DND-41 (cell line): ENCODE measurements at regions not wholly inside any gene's neighbourhood (a gene's known extent, or its start where the extent isn't known, plus 50 kb on each side); places are given as distances from the start of the nearest gene placed in this dataset.

Experiments
- ATAC-seq: fragments of 200-7000 bp; cut with Tn5 transposase; 3 replicates; pipeline ENCODE4 v1.9.1; 2021; ENCODE audit warnings: low read depth; ENCODE audit not compliant: insufficient read depth
- DNase-seq: peaks from one replicate; pipeline ENCODE4 v3.0.0-alpha.2; 2020
- H2AFZ ChIP-seq: 2 replicates; pipeline ENCODE4 v1.6.0; 2012; ENCODE audit warnings: low read depth, low read length
- H3K27ac ChIP-seq: 2 replicates; pipeline ENCODE4 v1.5.1; 2012; ENCODE audit warnings: low read length, inconsistent platforms
- H3K27me3 ChIP-seq: fragments of 200-600 bp; sonication (generic); 2 replicates; pipeline ENCODE4 v1.6.0; 2012; ENCODE audit warnings: low read length, mild to moderate bottlenecking, inconsistent platforms; ENCODE audit not compliant: insufficient read depth, poor library complexity
- H3K36me3 ChIP-seq: 2 replicates; pipeline ENCODE4 v1.5.1; 2012; ENCODE audit warnings: low read length, inconsistent platforms; ENCODE audit not compliant: insufficient read depth
- H3K4me1 ChIP-seq: 2 replicates; pipeline ENCODE4 v1.5.1; 2012; ENCODE audit warnings: mild to moderate bottlenecking, low read length; ENCODE audit not compliant: insufficient read depth
- H3K4me2 ChIP-seq: 2 replicates; pipeline ENCODE4 v1.6.0; 2012; ENCODE audit warnings: mild to moderate bottlenecking, moderate library complexity, low read length, inconsistent platforms; ENCODE audit not compliant: insufficient read depth
- H3K4me3 ChIP-seq, 2 experiments: fragments of 200-600 bp in 1 of 2; shearing (Covaris generic) in 1 of 2; 2 replicates each; pipeline ENCODE4 v1.5.1; 2012 to 2016; ENCODE audit warnings: inconsistent platforms in 2 of 2, low read length in 2 of 2, mild to moderate bottlenecking in 2 of 2, low read depth in 1 of 2, moderate library complexity in 1 of 2
- H3K79me2 ChIP-seq: 2 replicates; pipeline ENCODE4 v1.6.0; 2012; ENCODE audit warnings: low read length, inconsistent platforms; ENCODE audit not compliant: insufficient read depth
- H3K9ac ChIP-seq: 2 replicates; pipeline ENCODE4 v1.6.0; 2012; ENCODE audit warnings: low read depth, mild to moderate bottlenecking, inconsistent platforms, low read length, moderate library complexity
- H3K9me3 ChIP-seq: 2 replicates; pipeline ENCODE4 v1.5.1; 2012; ENCODE audit warnings: low read length, moderate library complexity, mild to moderate bottlenecking, inconsistent platforms; ENCODE audit not compliant: insufficient read depth, severe bottlenecking
- H4K20me1 ChIP-seq: 2 replicates; pipeline ENCODE4 v1.6.0; 2012; ENCODE audit warnings: low read length; ENCODE audit not compliant: insufficient read depth
- EZH2 ChIP-seq: IDR thresholded peaks from 3 replicates; pipeline ENCODE4 v1.6.1; 2012; ENCODE audit warnings: borderline replicate concordance, low read depth, mild to moderate bottlenecking, moderate library complexity, low read length, inconsistent platforms; ENCODE audit not compliant: severe bottlenecking
- TF ChIP-seq, protein P1 (sequence below): IDR thresholded peaks from 2 replicates; pipeline ENCODE4 v1.5.1; 2012; ENCODE audit warnings: borderline replicate concordance, low read length, moderate library complexity, mild to moderate bottlenecking; ENCODE audit not compliant: poor library complexity, severe bottlenecking; ENCODE audit errors: extremely low read depth

DNA sequence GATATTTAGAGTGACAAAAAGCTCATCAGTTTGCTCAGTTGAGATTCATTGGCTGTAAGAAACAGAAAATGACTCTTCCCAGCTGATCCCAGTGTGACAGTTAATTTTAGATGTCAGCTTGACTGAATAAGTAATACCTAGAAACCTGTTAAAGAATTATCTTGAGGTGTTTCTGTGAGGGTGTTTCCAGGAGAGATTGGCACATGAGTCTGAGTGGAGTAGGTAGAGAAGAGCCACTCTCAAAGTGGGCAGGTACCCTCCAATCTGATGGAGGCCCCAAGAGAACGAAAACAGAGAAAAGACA is 200.8 kb upstream of the BTBD3 start:
- Histone ChIP-seq H3K4me2 (no peak overlapping the region), H3K27ac (no peak overlapping the region)

DNA sequence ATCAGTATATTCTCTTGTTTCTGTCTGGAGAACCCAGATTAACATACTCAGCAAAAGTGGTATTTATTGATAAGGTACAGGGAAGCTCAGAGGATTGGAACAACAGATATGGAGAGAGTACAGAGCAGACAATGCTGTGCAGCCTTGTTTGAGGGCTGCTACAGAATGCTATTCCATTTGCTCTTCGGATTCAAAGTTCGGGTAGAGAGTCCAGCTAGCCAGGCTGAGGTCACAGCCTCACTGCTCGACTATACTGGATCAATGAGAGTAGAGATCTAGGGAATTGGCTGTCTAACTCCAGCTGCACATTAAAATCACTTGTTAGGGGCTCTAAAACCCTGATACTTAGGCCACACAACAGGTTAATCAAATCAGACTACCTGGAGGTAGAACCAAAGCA is 200.1 kb upstream of the BTBD3 start:
- no peak for ATAC-seq
- no peaks in the 10 kb centered on the region for H3K27me3 ChIP-seq
- H3K79me2 ChIP-seq, result no peaks in the 10 kb centered on the region
- no peak for DNase-seq
- no peak overlapping the region for H3K4me3 ChIP-seq
- H3K27ac ChIP-seq, result no peak overlapping the region
- no peaks in the 10 kb centered on the region for H3K36me3 ChIP-seq
- TF ChIP-seq, protein P1, sequence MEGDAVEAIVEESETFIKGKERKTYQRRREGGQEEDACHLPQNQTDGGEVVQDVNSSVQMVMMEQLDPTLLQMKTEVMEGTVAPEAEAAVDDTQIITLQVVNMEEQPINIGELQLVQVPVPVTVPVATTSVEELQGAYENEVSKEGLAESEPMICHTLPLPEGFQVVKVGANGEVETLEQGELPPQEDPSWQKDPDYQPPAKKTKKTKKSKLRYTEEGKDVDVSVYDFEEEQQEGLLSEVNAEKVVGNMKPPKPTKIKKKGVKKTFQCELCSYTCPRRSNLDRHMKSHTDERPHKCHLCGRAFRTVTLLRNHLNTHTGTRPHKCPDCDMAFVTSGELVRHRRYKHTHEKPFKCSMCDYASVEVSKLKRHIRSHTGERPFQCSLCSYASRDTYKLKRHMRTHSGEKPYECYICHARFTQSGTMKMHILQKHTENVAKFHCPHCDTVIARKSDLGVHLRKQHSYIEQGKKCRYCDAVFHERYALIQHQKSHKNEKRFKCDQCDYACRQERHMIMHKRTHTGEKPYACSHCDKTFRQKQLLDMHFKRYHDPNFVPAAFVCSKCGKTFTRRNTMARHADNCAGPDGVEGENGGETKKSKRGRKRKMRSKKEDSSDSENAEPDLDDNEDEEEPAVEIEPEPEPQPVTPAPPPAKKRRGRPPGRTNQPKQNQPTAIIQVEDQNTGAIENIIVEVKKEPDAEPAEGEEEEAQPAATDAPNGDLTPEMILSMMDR, result no peak
- TF ChIP-seq EZH2, result no peak
- no peaks in the 10 kb centered on the region for H3K9me3 ChIP-seq
- H4K20me1 ChIP-seq, result no peaks in the 10 kb centered on the region
- no peak overlapping the region for H3K9ac ChIP-seq
- H2AFZ ChIP-seq, result no peak overlapping the region
- H3K4me2 ChIP-seq, result no peak overlapping the region
- H3K4me1 ChIP-seq, result no peaks in the 10 kb centered on the region

More for the DNA sequence above, 200.8 kb upstream of the BTBD3 start:
- Histone ChIP-seq H3K9me3 (no peaks in the 10 kb centered on the region), H3K9ac (no peak overlapping the region), H2AFZ (no peak overlapping the region), H4K20me1 (no peaks in the 10 kb centered on the region), H3K27me3 (peaks cover 2% of the 10 kb centered on the region), H3K79me2 (no peaks in the 10 kb centered on the region), H3K4me1 (no peaks in the 10 kb centered on the region), H3K36me3 (no peaks in the 10 kb centered on the region), H3K4me3 (no peak overlapping the region)
- TF ChIP-seq, protein P1, result no peak
- no peak for TF ChIP-seq EZH2
- ATAC-seq (no peak), DNase-seq (no peak)

DNA sequence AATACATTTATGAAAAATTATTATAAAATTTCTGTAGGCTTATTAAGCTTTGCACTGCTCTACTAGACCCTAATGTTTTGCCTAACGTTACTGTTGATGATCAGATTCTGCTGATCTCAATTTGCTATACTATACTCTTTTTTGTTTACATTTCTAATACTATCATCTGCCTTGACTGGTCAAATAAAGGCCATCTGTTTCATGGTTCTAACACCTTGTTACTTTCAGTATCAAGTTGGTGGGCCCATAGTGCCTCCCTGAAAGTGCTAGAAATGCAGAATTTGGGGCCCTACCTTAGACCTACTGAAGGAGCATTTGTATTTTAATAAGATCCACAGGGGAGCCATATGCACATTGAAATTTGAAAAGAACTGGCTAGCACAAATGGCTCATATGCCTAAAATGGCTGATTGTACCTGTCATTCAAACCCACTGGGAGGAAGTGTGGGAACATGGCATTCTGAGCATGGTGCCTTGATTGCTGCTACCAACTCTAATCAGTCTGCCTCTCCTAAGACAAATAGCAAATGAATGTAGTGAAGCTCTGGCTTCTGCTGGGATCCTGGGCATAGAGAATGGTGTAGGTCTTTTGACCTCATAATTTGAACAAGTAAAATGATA is 199.1 kb upstream of the BTBD3 start:
- no peaks in the 10 kb centered on the region for H3K27me3 ChIP-seq

More for the DNA sequence above, 199.1 kb upstream of the BTBD3 start:
- H3K4me1 ChIP-seq, result no peaks in the 10 kb centered on the region
- no peak for DNase-seq
- H3K36me3 ChIP-seq, result no peaks in the 10 kb centered on the region
- H3K9me3 ChIP-seq, result no peaks in the 10 kb centered on the region
- H4K20me1 ChIP-seq, result no peaks in the 10 kb centered on the region
- H2AFZ ChIP-seq, result no peak overlapping the region
- no peak overlapping the region for H3K4me3 ChIP-seq
- H3K9ac ChIP-seq, result no peak overlapping the region
- no peak overlapping the region for H3K27ac ChIP-seq
- no peak for TF ChIP-seq EZH2
- TF ChIP-seq, protein P1, result no peak
- no peak overlapping the region for H3K4me2 ChIP-seq
- no peaks in the 10 kb centered on the region for H3K79me2 ChIP-seq
- no peak for ATAC-seq
